K562 (cell line): ENCODE measurements at regions not wholly inside any gene's neighbourhood (a gene's known extent, or its start where the extent isn't known, plus 50 kb on each side); places are given as distances from the start of the nearest gene placed in this dataset.

Experiments used
- ATAC-seq: fragments of 200-7000 bp; cut with Tn5 transposase; 3 replicates; pipeline ENCODE4 v1.9.1; 2020; ENCODE audit warnings: moderate library complexity
- BruUV-seq: library from RNA; stranded (reverse); fragments of 400-500 nt; replicated peaks from 2 replicates; lab custom pipeline; 2021; lab: Mats Ljungman, UMichigan
- CTCF ChIA-PET: fragments of 300-600 bp; formaldehyde crosslinking; extraction: SDS; loops from one replicate; lab custom pipeline; 2021; ENCODE audit warnings: low intra/inter-chr PET ratio; lab: Yijun Ruan, JAX
- POLR2A ChIA-PET: fragments of 300-600, 350-650 bp; sonication (Branson Sonifier 250); formaldehyde crosslinking; extraction: SDS; loops from one replicate; lab custom pipeline; 2021; ENCODE audit warnings: antibody characterized with exemption, inconsistent platforms; lab: Yijun Ruan, JAX
- DNase-seq, 4 experiments: peaks; one replicate each; pipeline versions ENCODE4 v3.0.0 to v3.0.0-alpha.2; 2011 to 2018; ENCODE audit warnings: low spot score in 3 of 4, mixed read lengths in 3 of 4; ENCODE audit errors: extremely low read depth in 1 of 4
- FAIRE-seq: peaks from 2 replicates; lab custom pipeline; 2011; peaks lifted over from hg19 to GRCh38; lab: Jason Lieb, UNC
- H2AFZ ChIP-seq: 2 replicates; pipeline ENCODE4 v1.6.0; 2011; ENCODE audit warnings: low read depth, low read length, control low read depth, inconsistent platforms
- H3K27ac ChIP-seq: fragments of 200-600 bp; 3 replicates; pipeline ENCODE4 v1.8.0; 2011; ENCODE audit warnings: low read depth, mild to moderate bottlenecking, control low read depth, inconsistent platforms, low read length, moderate library complexity, mixed read lengths; ENCODE audit errors: extremely low read depth
- H3K27me3 ChIP-seq, 2 experiments: fragments of 300-600 bp in 1 of 2; 2 replicates in 1 of 2; 3 replicates in 1 of 2; pipeline versions ENCODE4 v1.6.0 to v1.8.0; 2011; ENCODE audit warnings: inconsistent platforms in 2 of 2, low read length in 2 of 2, mild to moderate bottlenecking in 1 of 2, mixed read lengths in 1 of 2, moderate library complexity in 1 of 2; ENCODE audit not compliant: control insufficient read depth in 2 of 2, insufficient read depth in 2 of 2
- H3K36me3 ChIP-seq: fragments of 300-600 bp; 3 replicates; pipeline ENCODE4 v1.8.0; 2011; ENCODE audit warnings: mild to moderate bottlenecking, low read length, inconsistent platforms; ENCODE audit not compliant: control insufficient read depth, insufficient read depth
- H3K4me1 ChIP-seq, 2 experiments: fragments of 200-600 bp in 1 of 2; replicated peaks in 1 of 2; 2 replicates in 1 of 2; 3 replicates in 1 of 2; pipeline versions ENCODE4 v1.5.1 to v1.8.0; 2011; ENCODE audit warnings: inconsistent platforms in 2 of 2, low read length in 2 of 2, mild to moderate bottlenecking in 1 of 2, mixed read lengths in 1 of 2, moderate library complexity in 1 of 2; ENCODE audit not compliant: control insufficient read depth in 2 of 2, insufficient read depth in 2 of 2
- H3K4me2 ChIP-seq: 2 replicates; pipeline ENCODE4 v1.6.1; 2011; ENCODE audit warnings: low read length, control low read depth, inconsistent platforms, mixed read lengths; ENCODE audit not compliant: insufficient read depth
- H3K4me3 ChIP-seq: fragments of 200-600 bp; sonication (generic), shearing (Covaris generic); 2 replicates; pipeline ENCODE4 v1.5.1; 2016; ENCODE audit warnings: control low read depth, inconsistent platforms
- H3K79me2 ChIP-seq: fragments of 200-600 bp; 3 replicates; pipeline ENCODE4 v1.8.0; 2011; ENCODE audit warnings: low read length, inconsistent platforms; ENCODE audit not compliant: control insufficient read depth, insufficient read depth
- H3K9ac ChIP-seq, 2 experiments: 2 replicates each; pipeline versions ENCODE4 v1.6.0 to v1.6.1; 2011; ENCODE audit warnings: low read depth in 2 of 2, low read length in 2 of 2, control low read depth in 1 of 2, inconsistent platforms in 1 of 2, mild to moderate bottlenecking in 1 of 2, mixed read lengths in 1 of 2; ENCODE audit not compliant: insufficient read depth in 1 of 2
- H3K9me1 ChIP-seq: one replicate; pipeline ENCODE4 v1.6.0; 2011; ENCODE audit warnings: inconsistent platforms, mild to moderate bottlenecking, low read length, moderate library complexity; ENCODE audit not compliant: control insufficient read depth, insufficient read depth
- H3K9me3 ChIP-seq: replicated peaks from 2 replicates; pipeline ENCODE4 v1.5.1; 2011; ENCODE audit warnings: low read depth, low read length, inconsistent platforms; ENCODE audit not compliant: control insufficient read depth, insufficient read depth
- H4K20me1 ChIP-seq: replicated peaks from 2 replicates; pipeline ENCODE4 v1.6.1; 2011; ENCODE audit warnings: low read length, inconsistent platforms, mixed read lengths; ENCODE audit not compliant: control insufficient read depth, insufficient read depth
- ETS2 ChIP-seq: IDR thresholded peaks from 2 replicates; pipeline ENCODE4 v1.6.1; 2016; ENCODE audit warnings: borderline replicate concordance, missing genetic modification characterization, mild to moderate bottlenecking, moderate library complexity, missing compliant biosample characterization; ENCODE audit not compliant: poor library complexity, severe bottlenecking
- FOXJ2 ChIP-seq: fragments of 200-800 bp; sonication (Bioruptor generic); IDR thresholded peaks from 2 replicates; pipeline ENCODE4 v1.6.1; 2016; ENCODE audit warnings: missing genetic modification characterization, missing compliant biosample characterization
- HDGF ChIP-seq: fragments of 450-650 bp; IDR thresholded peaks from 2 replicates; pipeline ENCODE4 v1.6.1; 2016
- NR1H2 ChIP-seq: sonication (generic); formaldehyde crosslinking; IDR thresholded peaks from 2 replicates; pipeline ENCODE4 v1.4.0; 2020; ENCODE audit warnings: mild to moderate bottlenecking, missing genetic modification reagents
- RFX7 ChIP-seq: fragments of 250-450 bp; sonication (Bioruptor Pico); IDR thresholded peaks from 2 replicates; pipeline ENCODE4 v1.5.1; 2021; ENCODE audit warnings: mild to moderate bottlenecking
- SMARCA4 ChIP-seq: fragments of 450-650 bp; IDR thresholded peaks from 2 replicates; pipeline ENCODE4 v1.6.1; 2016
- TAF7 ChIP-seq: fragments of 450-650 bp; IDR thresholded peaks from 2 replicates; pipeline ENCODE4 v1.6.1; 2016; ENCODE audit warnings: missing genetic modification characterization, missing compliant biosample characterization
- TEAD2 ChIP-seq: fragments of 450-650 bp; IDR thresholded peaks from 2 replicates; pipeline ENCODE4 v1.6.1; 2016; ENCODE audit warnings: missing genetic modification characterization, control low read depth, missing compliant biosample characterization
- ZNF146 ChIP-seq: IDR thresholded peaks from one replicate; pipeline ENCODE4 v1.6.1; 2018; ENCODE audit warnings: missing compliant biosample characterization; ENCODE audit not compliant: unreplicated experiment
- ZNF384 ChIP-seq: IDR thresholded peaks from 2 replicates; pipeline ENCODE4 v1.6.1; 2012; ENCODE audit warnings: low read depth, low read length, improper control_type of control experiment
- WGBS: fragments of 100-300 bp; shearing (Covaris generic); methylation state at CpG from one replicate; pipeline ENCODE4 v1.1.6; 2016; ENCODE audit warnings: low coverage, mixed read lengths; ENCODE audit not compliant: insufficient coverage; ENCODE audit errors: missing lambda C conversion rate; 5-methylcytosine and 5-hydroxymethylcytosine counted together
- in situ Hi-C: fragments of 300-500 bp; cut with MboI; formaldehyde crosslinking; loops from 4 replicates; pipeline ENCODE4 v1.15.0; 2018; ENCODE audit warnings: inconsistent platforms, mixed read lengths
- intact Hi-C: fragments of 100-400 bp; cut with micrococcal nuclease; formaldehyde crosslinking; loops from 2 replicates; pipeline ENCODE4 v1.14.2; 2022
- TF ChIP-seq, protein P1 (sequence below): conservative IDR thresholded peaks from 2 replicates; pipeline ENCODE4 v1.6.1; 2011; ENCODE audit warnings: low read depth, mild to moderate bottlenecking, low read length; ENCODE audit not compliant: control insufficient read depth
- TF ChIP-seq, protein P2 (sequence below): sonication (generic); formaldehyde crosslinking; IDR thresholded peaks from 2 replicates; pipeline ENCODE4 v1.9.0; 2022; ENCODE audit warnings: mild to moderate bottlenecking, missing genetic modification reagents
- TF ChIP-seq, protein P3 (sequence below): sonication (generic); formaldehyde crosslinking; IDR thresholded peaks from 2 replicates; pipeline ENCODE4 v1.8.0; 2022; ENCODE audit warnings: mild to moderate bottlenecking, missing genetic modification reagents

DNA sequence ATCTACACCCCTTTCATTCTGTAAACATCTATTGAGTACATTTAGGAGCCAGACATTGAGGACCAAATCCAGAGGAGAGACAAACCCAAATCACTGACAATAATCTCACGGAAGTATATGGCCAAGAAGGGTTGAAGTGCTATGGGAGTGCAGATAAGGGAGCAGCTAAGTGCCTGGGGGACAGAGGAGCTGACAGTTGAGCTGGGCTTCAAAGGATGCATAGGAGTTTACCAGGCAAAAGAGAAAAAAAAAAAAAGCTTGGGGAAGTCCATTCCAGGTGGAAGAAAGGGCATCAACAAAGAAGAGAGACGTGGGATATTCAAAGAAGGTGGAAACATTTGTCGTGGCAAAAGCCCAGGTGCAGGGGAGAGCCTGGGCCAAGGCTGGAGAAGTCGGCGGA lies 60.5 kb upstream of the NANOS1 start:
- ChIA-PET CTCF (no interaction called here), POLR2A (no interaction called here)
- no peaks in the 10 kb centered on the region for H4K20me1 ChIP-seq
- H3K4me2 ChIP-seq = no peak overlapping the region
- TF ChIP-seq ZNF146 (CRISPR knock-in tag) (no peak), RFX7 (CRISPR knock-in tag) (no peak), ETS2 (tag) (no peak), NR1H2 (CRISPR knock-in tag) (no peak), TEAD2 (tag) (no peak), SMARCA4 (no peak), FOXJ2 (no peak), HDGF (no peak), ZNF384 (no peak), TAF7 (no peak)
- TF ChIP-seq, protein P1, sequence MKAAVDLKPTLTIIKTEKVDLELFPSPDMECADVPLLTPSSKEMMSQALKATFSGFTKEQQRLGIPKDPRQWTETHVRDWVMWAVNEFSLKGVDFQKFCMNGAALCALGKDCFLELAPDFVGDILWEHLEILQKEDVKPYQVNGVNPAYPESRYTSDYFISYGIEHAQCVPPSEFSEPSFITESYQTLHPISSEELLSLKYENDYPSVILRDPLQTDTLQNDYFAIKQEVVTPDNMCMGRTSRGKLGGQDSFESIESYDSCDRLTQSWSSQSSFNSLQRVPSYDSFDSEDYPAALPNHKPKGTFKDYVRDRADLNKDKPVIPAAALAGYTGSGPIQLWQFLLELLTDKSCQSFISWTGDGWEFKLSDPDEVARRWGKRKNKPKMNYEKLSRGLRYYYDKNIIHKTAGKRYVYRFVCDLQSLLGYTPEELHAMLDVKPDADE = no peak
- TF ChIP-seq, protein P2, sequence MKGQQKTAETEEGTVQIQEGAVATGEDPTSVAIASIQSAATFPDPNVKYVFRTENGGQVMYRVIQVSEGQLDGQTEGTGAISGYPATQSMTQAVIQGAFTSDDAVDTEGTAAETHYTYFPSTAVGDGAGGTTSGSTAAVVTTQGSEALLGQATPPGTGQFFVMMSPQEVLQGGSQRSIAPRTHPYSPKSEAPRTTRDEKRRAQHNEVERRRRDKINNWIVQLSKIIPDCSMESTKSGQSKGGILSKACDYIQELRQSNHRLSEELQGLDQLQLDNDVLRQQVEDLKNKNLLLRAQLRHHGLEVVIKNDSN (CRISPR knock-in tag) = no peak
- TF ChIP-seq, protein P3, sequence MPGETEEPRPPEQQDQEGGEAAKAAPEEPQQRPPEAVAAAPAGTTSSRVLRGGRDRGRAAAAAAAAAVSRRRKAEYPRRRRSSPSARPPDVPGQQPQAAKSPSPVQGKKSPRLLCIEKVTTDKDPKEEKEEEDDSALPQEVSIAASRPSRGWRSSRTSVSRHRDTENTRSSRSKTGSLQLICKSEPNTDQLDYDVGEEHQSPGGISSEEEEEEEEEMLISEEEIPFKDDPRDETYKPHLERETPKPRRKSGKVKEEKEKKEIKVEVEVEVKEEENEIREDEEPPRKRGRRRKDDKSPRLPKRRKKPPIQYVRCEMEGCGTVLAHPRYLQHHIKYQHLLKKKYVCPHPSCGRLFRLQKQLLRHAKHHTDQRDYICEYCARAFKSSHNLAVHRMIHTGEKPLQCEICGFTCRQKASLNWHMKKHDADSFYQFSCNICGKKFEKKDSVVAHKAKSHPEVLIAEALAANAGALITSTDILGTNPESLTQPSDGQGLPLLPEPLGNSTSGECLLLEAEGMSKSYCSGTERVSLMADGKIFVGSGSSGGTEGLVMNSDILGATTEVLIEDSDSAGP = no peak
- H3K9me1 ChIP-seq = no peaks in the 10 kb centered on the region
- DNase-seq (no peak), FAIRE-seq (no peak), ATAC-seq (no peak)
- WGBS = 4% methylated on average over 5 of the region's 5 CpGs
- H3K36me3 ChIP-seq = no peaks in the 10 kb centered on the region
- H3K4me1 ChIP-seq = no peaks in the 10 kb centered on the region; a peak in 1 of 5 replicates
- H3K79me2 ChIP-seq = no peaks in the 10 kb centered on the region
- H3K9ac ChIP-seq = no peak overlapping the region
- H3K27me3 ChIP-seq = peaks cover 2 to 42% of the 10 kb centered on the region in 2 experiments; a peak in 3 of 5 replicates
- BruUV-seq = no TSS peak
- no peak overlapping the region for H3K4me3 ChIP-seq
- H2AFZ ChIP-seq = no peak overlapping the region
- in situ Hi-C loops (no loop called here), intact Hi-C loops (no loop called here)
- no peaks in the 10 kb centered on the region for H3K9me3 ChIP-seq
- no peak overlapping the region for H3K27ac ChIP-seq
